ENCODE measurements at regions not wholly inside any gene's neighbourhood (a gene's known extent, or its start where the extent isn't known, plus 50 kb on each side); places are given as distances from the start of the nearest gene placed in this dataset.

- TF ChIP-seq CTCF (IDR thresholded peaks at IDR 0.05; ENCODE audit: insufficient read depth in 1 of 2, low read depth in 1 of 2, low read length in 1 of 2, severe bottlenecking in 1 of 2, unreplicated experiment in 1 of 2) = no peak
- POLR2A ChIA-PET = no interaction called here
- CTCF ChIA-PET = no interaction called here
- Mint-ChIP-seq H3K9me3 (ENCODE audit: unreplicated experiment) (no peaks in the 10 kb centered on the region), H3K4me3 (ENCODE audit: unreplicated experiment) (no peak overlapping the region), H3K4me1 (ENCODE audit: low read depth, unreplicated experiment) (no peaks in the 10 kb centered on the region), H3K27me3 (ENCODE audit: insufficient read depth, unreplicated experiment) (no peaks in the 10 kb centered on the region), H3K36me3 (ENCODE audit: insufficient read depth, unreplicated experiment) (peaks cover 5% of the 10 kb centered on the region), H3K27ac (ENCODE audit: unreplicated experiment) (no peak overlapping the region)
- BruUV-seq (replicated peaks) = no TSS peak
- intact Hi-C loops (cut with micrococcal nuclease; ENCODE audit: unreplicated experiment) = no loop called here
- H3K36me3 ChIP-seq (ENCODE audit: control insufficient read depth, insufficient read depth, low read length) = no peaks in the 10 kb centered on the region
- H3K27me3 ChIP-seq (replicated peaks; ENCODE audit: control insufficient read depth, insufficient read depth, low read length) = no peaks in the 10 kb centered on the region
- peak in 1 of 2 experiments; percentile 27 for DNase-seq
- no peaks in the 10 kb centered on the region for H3K9me3 ChIP-seq
- H3K4me1 ChIP-seq = peaks cover 20% of the 10 kb centered on the region
- no peak overlapping the region for H3K4me3 ChIP-seq (ENCODE audit: low read depth, low read length)
Observed at GRCh38 chr17:83176623-83177583, 97.5 kb downstream of the METRNL start.

DNA sequence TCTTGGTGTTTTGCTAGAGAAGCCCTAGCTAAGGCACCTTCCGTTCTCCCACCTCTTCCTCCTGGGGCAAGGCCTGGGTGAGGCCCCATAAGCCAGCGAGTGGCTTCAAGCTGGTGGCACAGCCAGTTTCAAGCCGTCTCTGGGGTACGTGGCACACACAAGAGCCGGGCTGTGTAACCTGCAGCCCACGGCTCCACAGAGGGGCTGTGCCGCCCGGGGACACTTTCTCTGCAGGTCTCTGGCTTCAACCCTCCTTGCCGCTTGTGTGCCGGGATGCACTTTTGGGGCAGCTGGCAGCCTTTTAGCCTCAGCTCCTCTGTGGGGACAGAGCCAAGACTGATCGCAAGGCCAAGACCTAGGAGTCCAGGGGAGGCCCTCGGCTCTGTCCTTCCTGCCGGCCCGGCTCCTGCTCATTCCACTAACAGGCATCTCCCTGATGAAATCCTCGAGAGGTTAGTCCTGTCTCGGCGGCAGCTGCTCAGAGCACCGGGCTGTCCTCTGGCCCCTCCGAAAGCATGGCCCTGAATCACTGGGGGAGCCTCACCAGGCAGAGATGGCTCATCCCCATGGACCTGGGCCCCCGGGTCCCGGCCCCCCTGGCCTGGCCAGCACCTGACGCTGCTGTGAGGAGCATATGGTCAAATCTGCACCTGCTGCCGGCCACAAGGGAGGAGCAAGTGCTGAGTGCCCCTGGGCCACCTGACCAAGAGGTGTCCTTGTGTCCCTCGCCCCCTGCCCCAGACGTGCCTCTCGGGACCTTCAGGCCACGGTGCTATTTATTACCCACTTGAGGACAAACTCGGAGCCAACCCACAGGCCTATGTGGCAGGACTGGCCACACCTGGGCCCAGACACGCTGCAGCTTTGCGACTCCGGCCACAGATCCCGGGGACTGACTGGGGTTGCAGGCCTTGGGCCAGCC lies 98.5 kb downstream of the METRNL start:
- no peak overlapping the region for H3K4me3 Mint-ChIP-seq (ENCODE audit: unreplicated experiment)
- H3K27ac Mint-ChIP-seq (ENCODE audit: unreplicated experiment) = no peak overlapping the region
- peaks cover 5% of the 10 kb centered on the region for H3K36me3 Mint-ChIP-seq (ENCODE audit: insufficient read depth, unreplicated experiment)
- ChIA-PET POLR2A (no interaction called here), CTCF (no interaction called here)
- BruUV-seq (replicated peaks) = no TSS peak
- no peaks in the 10 kb centered on the region for H3K9me3 ChIP-seq
- H3K9me3 Mint-ChIP-seq (ENCODE audit: unreplicated experiment) = no peaks in the 10 kb centered on the region
- no peaks in the 10 kb centered on the region for H3K4me1 Mint-ChIP-seq (ENCODE audit: low read depth, unreplicated experiment)
- no peaks in the 10 kb centered on the region for H3K36me3 ChIP-seq (ENCODE audit: control insufficient read depth, insufficient read depth, low read length)
- no peaks in the 10 kb centered on the region for H3K27me3 Mint-ChIP-seq (ENCODE audit: insufficient read depth, unreplicated experiment)
- DNase-seq = peak in 1 of 2 experiments; percentile 26
- TF ChIP-seq CTCF (IDR thresholded peaks at IDR 0.05; ENCODE audit: insufficient read depth in 1 of 2, low read depth in 1 of 2, low read length in 1 of 2, severe bottlenecking in 1 of 2, unreplicated experiment in 1 of 2) = no peak
- peaks cover 20% of the 10 kb centered on the region for H3K4me1 ChIP-seq
- H3K27me3 ChIP-seq (replicated peaks; ENCODE audit: control insufficient read depth, insufficient read depth, low read length) = no peaks in the 10 kb centered on the region
- H3K4me3 ChIP-seq (ENCODE audit: low read depth, low read length) = no peak overlapping the region
- intact Hi-C loops (cut with micrococcal nuclease; ENCODE audit: unreplicated experiment) = no loop called here

GRCh38 chr17:83178533-83179304 lies 99.3 kb downstream of the METRNL start:
- Mint-ChIP-seq H3K27me3 (ENCODE audit: insufficient read depth, unreplicated experiment) (no peaks in the 10 kb centered on the region), H3K9me3 (ENCODE audit: unreplicated experiment) (no peaks in the 10 kb centered on the region), H3K4me3 (ENCODE audit: unreplicated experiment) (no peak overlapping the region), H3K4me1 (ENCODE audit: low read depth, unreplicated experiment) (no peaks in the 10 kb centered on the region), H3K27ac (ENCODE audit: unreplicated experiment) (no peak overlapping the region), H3K36me3 (ENCODE audit: insufficient read depth, unreplicated experiment) (peaks cover 5% of the 10 kb centered on the region)
- no peaks in the 10 kb centered on the region for H3K27me3 ChIP-seq (replicated peaks; ENCODE audit: control insufficient read depth, insufficient read depth, low read length)
- ChIA-PET POLR2A (no interaction called here), CTCF (no interaction called here)
- DNase-seq = peak in 1 of 2 experiments; percentile 25
- peaks cover 17% of the 10 kb centered on the region for H3K4me1 ChIP-seq
- no TSS peak for BruUV-seq (replicated peaks)
- no peaks in the 10 kb centered on the region for H3K36me3 ChIP-seq (ENCODE audit: control insufficient read depth, insufficient read depth, low read length)
- intact Hi-C loops (cut with micrococcal nuclease; ENCODE audit: unreplicated experiment) = no loop called here
- H3K4me3 ChIP-seq (ENCODE audit: low read depth, low read length) = no peak overlapping the region
- H3K9me3 ChIP-seq = no peaks in the 10 kb centered on the region
- no peak for TF ChIP-seq CTCF (IDR thresholded peaks at IDR 0.05; ENCODE audit: insufficient read depth in 1 of 2, low read depth in 1 of 2, low read length in 1 of 2, severe bottlenecking in 1 of 2, unreplicated experiment in 1 of 2)

Measured in Caco-2 (cell line).